ENCODE measurements at regions not wholly inside any gene's neighbourhood (a gene's known extent, or its start where the extent isn't known, plus 50 kb on each side); places are given as distances from the start of the nearest gene placed in this dataset.
A peak's percentile ranks its signal among the peaks of the same experiment; 100 is the strongest.

DNA sequence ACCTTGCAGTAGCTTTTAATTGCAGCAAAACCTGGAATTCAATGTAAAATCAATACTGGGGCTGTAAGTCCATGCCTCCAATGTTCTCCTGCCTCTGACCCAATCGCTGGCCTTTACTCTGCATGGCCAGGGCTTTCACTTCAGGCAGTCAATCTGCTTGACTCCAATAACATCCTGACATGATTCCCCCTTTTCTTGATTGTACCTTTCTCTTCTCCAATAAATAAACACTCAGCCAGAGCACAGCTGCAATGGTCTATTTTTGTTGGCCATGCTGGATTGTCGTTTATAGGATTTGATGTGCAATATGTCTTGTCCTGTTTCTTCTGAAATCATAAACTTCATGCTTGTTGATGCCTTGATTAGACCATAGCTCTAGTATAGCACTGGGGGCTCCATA, 97.8 kb upstream of the COL1A2 start:
- Histone ChIP-seq H3K27ac (ENCODE audit: insufficient read depth, low read length) (peak overlapping the region; percentile 95), H2AK9ac (replicated peaks; ENCODE audit: low read depth, low read length, poor library complexity) (peak overlapping the region; percentile 56), H3K9me3 (ENCODE audit: control insufficient read depth, insufficient read depth, low read length) (no peaks in the 10 kb centered on the region), H3K36me3 (ENCODE audit: control insufficient read depth, insufficient read depth, low read length) (no peaks in the 10 kb centered on the region), H3K4ac (ENCODE audit: low read depth, low read length) (peak overlapping the region; percentile 89), H4K5ac (ENCODE audit: low read depth, low read length) (peak overlapping the region; percentile 93), H3K23ac (ENCODE audit: low read depth, low read length) (peak overlapping the region; percentile 89), H2AFZ (replicated peaks; ENCODE audit: low read length, poor library complexity) (no peak overlapping the region), H3K27me3 (ENCODE audit: control insufficient read depth, insufficient read depth, low read length) (no peaks in the 10 kb centered on the region), H4K91ac (ENCODE audit: insufficient read depth, low read depth, low read length) (peak overlapping the region; percentile 95), H4K20me1 (ENCODE audit: insufficient read depth, low read length) (no peaks in the 10 kb centered on the region), H3K4me1 (ENCODE audit: control insufficient read depth, insufficient read depth, low read length) (peaks cover 25% of the 10 kb centered on the region), H2BK5ac (ENCODE audit: low read depth, low read length, poor library complexity, severe bottlenecking) (peak overlapping the region; percentile 98), H3K56ac (ENCODE audit: extremely low read depth, insufficient read depth, low read length) (peak overlapping the region; percentile 99), H3K9me1 (ENCODE audit: insufficient read depth, low read length) (peaks cover 8% of the 10 kb centered on the region; the same call in 1 of the 2 replicates), H2BK120ac (ENCODE audit: low read depth, low read length) (peak overlapping the region; percentile 96), H3K9ac (ENCODE audit: low read depth, low read length) (peak overlapping the region; percentile 86), H2AK5ac (ENCODE audit: low read depth, low read length) (peak overlapping the region; percentile 87), H3K18ac (ENCODE audit: low read depth, low read length) (peak overlapping the region; percentile 94), H3K4me2 (ENCODE audit: low read depth, low read length) (peak overlapping the region; percentile 91), H2BK20ac (ENCODE audit: low read depth, low read length) (peak overlapping the region; percentile 85), H3K14ac (replicated peaks; ENCODE audit: low read depth, low read length) (peak overlapping the region; percentile 79), H4K8ac (ENCODE audit: low read depth in 2 of 2, low read length in 2 of 2) (peak overlapping the region; percentile 83 to 95), H3K79me1 (ENCODE audit: low read depth in 1 of 2, low read length in 2 of 2) (peaks cover 11 to 37% of the 10 kb centered on the region in 2 experiments), H3K4me3 (ENCODE audit: insufficient read depth, low read depth, low read length) (peak overlapping the region; percentile 38), H2BK15ac (ENCODE audit: low read depth, low read length) (peak overlapping the region; percentile 97)
- dilution Hi-C loops (cut with HindIII; ENCODE audit: low sequenced_read_pairs, unreplicated experiment): no loop called here
- ChIA-PET CTCF (interaction anchor here (1.4 to 3.4 kb wide), 7 partner anchors 8 to 128 kb away, joined by 6 to 31 read pairs (median 19); partner anchors contain the start of gene COL1A2), POLR2A (ENCODE audit: unreplicated experiment) (interaction anchor here (0.6 to 8.1 kb wide), 9 partner anchors 51 to 136 kb away, joined by 3 to 169 read pairs (median 5); partner anchors contain the start of gene COL1A2)
- no peak for DNase-seq
- in situ Hi-C loops (cut with MboI; ENCODE audit: low sequenced_read_pairs): loop anchor here (5.0 to 25.0 kb wide), 3 partner anchors 100 to 1190 kb away; partner anchors contain the start of gene ASB4
- WGBS, 2 experiments (ENCODE audit: extremely low coverage in 2 of 2, insufficient read length in 1 of 2): 75% methylated on average over 1 of the region's 2 CpGs; no CpG with 5 or more reads in 1 of the 2 experiments
- TSS peak; percentile 80 for BruUV-seq (replicated peaks)
- no peak for ATAC-seq (ENCODE audit: low read depth)
- intact Hi-C loops (cut with micrococcal nuclease): loop anchor here (1.0 kb wide), 3 partner anchors 51 to 97 kb away; partner anchors contain the start of gene COL1A2
- TF ChIP-seq FOS (IDR thresholded peaks at IDR 0.05; ENCODE audit: low read depth, low read length) (no peak), CHD1 (IDR thresholded peaks at IDR 0.05; ENCODE audit: low read depth, low read length) (no peak), CEBPB (IDR thresholded peaks at IDR 0.05; ENCODE audit: low read depth, low read length) (no peak), MXI1 (IDR thresholded peaks at IDR 0.05; ENCODE audit: borderline replicate concordance, low read depth, low read length) (no peak), SMC3 (IDR thresholded peaks at IDR 0.05; ENCODE audit: low read depth, low read length) (no peak), MAFK (IDR thresholded peaks at IDR 0.05; ENCODE audit: low read depth, low read length) (no peak), POLR2A (IDR thresholded peaks at IDR 0.05; ENCODE audit: low read depth, low read length) (no peak), RFX5 (IDR thresholded peaks at IDR 0.05; ENCODE audit: low read depth, low read length) (no peak), NFE2L2 (IDR thresholded peaks at IDR 0.05; ENCODE audit: low read depth, low read length) (no peak), MAZ (IDR thresholded peaks at IDR 0.05; ENCODE audit: borderline replicate concordance, low read depth, low read length) (no peak), BHLHE40 (IDR thresholded peaks at IDR 0.05; ENCODE audit: low read depth, low read length) (no peak), RAD21 (IDR thresholded peaks at IDR 0.05; ENCODE audit: low read length) (no peak), RCOR1 (IDR thresholded peaks at IDR 0.05; ENCODE audit: insufficient replicate concordance, low read length) (no peak)
- TF ChIP-seq, protein P1, sequence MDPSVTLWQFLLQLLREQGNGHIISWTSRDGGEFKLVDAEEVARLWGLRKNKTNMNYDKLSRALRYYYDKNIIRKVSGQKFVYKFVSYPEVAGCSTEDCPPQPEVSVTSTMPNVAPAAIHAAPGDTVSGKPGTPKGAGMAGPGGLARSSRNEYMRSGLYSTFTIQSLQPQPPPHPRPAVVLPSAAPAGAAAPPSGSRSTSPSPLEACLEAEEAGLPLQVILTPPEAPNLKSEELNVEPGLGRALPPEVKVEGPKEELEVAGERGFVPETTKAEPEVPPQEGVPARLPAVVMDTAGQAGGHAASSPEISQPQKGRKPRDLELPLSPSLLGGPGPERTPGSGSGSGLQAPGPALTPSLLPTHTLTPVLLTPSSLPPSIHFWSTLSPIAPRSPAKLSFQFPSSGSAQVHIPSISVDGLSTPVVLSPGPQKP (IDR thresholded peaks at IDR 0.05; ENCODE audit: borderline replicate concordance, low read depth, low read length): no peak
- TF ChIP-seq, protein P2, sequence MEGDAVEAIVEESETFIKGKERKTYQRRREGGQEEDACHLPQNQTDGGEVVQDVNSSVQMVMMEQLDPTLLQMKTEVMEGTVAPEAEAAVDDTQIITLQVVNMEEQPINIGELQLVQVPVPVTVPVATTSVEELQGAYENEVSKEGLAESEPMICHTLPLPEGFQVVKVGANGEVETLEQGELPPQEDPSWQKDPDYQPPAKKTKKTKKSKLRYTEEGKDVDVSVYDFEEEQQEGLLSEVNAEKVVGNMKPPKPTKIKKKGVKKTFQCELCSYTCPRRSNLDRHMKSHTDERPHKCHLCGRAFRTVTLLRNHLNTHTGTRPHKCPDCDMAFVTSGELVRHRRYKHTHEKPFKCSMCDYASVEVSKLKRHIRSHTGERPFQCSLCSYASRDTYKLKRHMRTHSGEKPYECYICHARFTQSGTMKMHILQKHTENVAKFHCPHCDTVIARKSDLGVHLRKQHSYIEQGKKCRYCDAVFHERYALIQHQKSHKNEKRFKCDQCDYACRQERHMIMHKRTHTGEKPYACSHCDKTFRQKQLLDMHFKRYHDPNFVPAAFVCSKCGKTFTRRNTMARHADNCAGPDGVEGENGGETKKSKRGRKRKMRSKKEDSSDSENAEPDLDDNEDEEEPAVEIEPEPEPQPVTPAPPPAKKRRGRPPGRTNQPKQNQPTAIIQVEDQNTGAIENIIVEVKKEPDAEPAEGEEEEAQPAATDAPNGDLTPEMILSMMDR (conservative IDR thresholded peaks at IDR 0.05; ENCODE audit: low read depth, low read length): no peak
- TF ChIP-seq, protein P3, sequence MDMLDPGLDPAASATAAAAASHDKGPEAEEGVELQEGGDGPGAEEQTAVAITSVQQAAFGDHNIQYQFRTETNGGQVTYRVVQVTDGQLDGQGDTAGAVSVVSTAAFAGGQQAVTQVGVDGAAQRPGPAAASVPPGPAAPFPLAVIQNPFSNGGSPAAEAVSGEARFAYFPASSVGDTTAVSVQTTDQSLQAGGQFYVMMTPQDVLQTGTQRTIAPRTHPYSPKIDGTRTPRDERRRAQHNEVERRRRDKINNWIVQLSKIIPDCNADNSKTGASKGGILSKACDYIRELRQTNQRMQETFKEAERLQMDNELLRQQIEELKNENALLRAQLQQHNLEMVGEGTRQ (IDR thresholded peaks at IDR 0.05; ENCODE audit: low read depth, low read length): no peak

Measured in IMR-90 (cell line).